ENCODE measurements at regions not wholly inside any gene's neighbourhood (a gene's known extent, or its start where the extent isn't known, plus 50 kb on each side); places are given as distances from the start of the nearest gene placed in this dataset.
"Not testable (repeated sequence)": the region's sequence is repeated elsewhere in the genome, so short reads cannot be mapped to it uniquely, and the experiment has no call there.

GRCh38 chr20:29873946-29874345, 1383.5 kb upstream of the DEFB115 start:
- peaks cover 2 to 3% of the 10 kb centered on the region in 2 donors for H3K9me3 ChIP-seq
- H3K27ac ChIP-seq = no peak overlapping the region
- H3K27me3 ChIP-seq = no peaks in the 10 kb centered on the region
- TF ChIP-seq CTCF (IDR thresholded peaks at IDR 0.05) = no peak
- no peaks in the 10 kb centered on the region for H3K4me1 ChIP-seq
- intact Hi-C loops (cut with DNase I) = no loop called here
- peak in 1 of 2 donors; percentile 73 for DNase-seq (ENCODE audit: low spot score in 2 of 2)
- no peaks in the 10 kb centered on the region for H3K36me3 ChIP-seq
- H3K4me3 ChIP-seq = no peak overlapping the region

- no peaks in the 10 kb centered on the region for H3K36me3 ChIP-seq
- DNase-seq (ENCODE audit: low spot score in 2 of 2) = no peak
- peaks cover 4 to 5% of the 10 kb centered on the region in 2 donors for H3K9me3 ChIP-seq
- no peaks in the 10 kb centered on the region for H3K27me3 ChIP-seq
- H3K27ac ChIP-seq = no peak overlapping the region
- intact Hi-C loops (cut with DNase I) = no loop called here
- H3K4me1 ChIP-seq = no peaks in the 10 kb centered on the region
- H3K4me3 ChIP-seq = no peak overlapping the region
- TF ChIP-seq CTCF (IDR thresholded peaks at IDR 0.05) = no peak
Measured at GRCh38 chr20:29874476-29875202, 1382.8 kb upstream of the DEFB115 start.

- H3K9me3 ChIP-seq; H3K27me3 ChIP-seq; H3K27ac ChIP-seq; H3K4me1 ChIP-seq; H3K4me3 ChIP-seq; intact Hi-C loops (cut with DNase I); H3K36me3 ChIP-seq; DNase-seq (ENCODE audit: low spot score in 2 of 2): not testable (repeated sequence)
Measured at GRCh38 chr20:29875321-29876083, 1382.0 kb upstream of the DEFB115 start.

- H3K9me3 ChIP-seq; H3K36me3 ChIP-seq; H3K27me3 ChIP-seq; H3K4me1 ChIP-seq; H3K4me3 ChIP-seq; DNase-seq (ENCODE audit: low spot score in 2 of 2); intact Hi-C loops (cut with DNase I); H3K27ac ChIP-seq: not testable (repeated sequence)
Measured at GRCh38 chr20:29876084-29876910, 1381.2 kb upstream of the DEFB115 start.

- Histone ChIP-seq H3K9me3 (peaks cover 4 to 5% of the 10 kb centered on the region in 2 donors), H3K27me3 (no peaks in the 10 kb centered on the region), H3K27ac (no peak overlapping the region), H3K36me3 (no peaks in the 10 kb centered on the region), H3K4me1 (no peaks in the 10 kb centered on the region), H3K4me3 (no peak overlapping the region)
- TF ChIP-seq CTCF (IDR thresholded peaks at IDR 0.05) = no peak
- no peak for DNase-seq (ENCODE audit: low spot score in 2 of 2)
- intact Hi-C loops (cut with DNase I) = no loop called here
Measured at GRCh38 chr20:29876911-29877285, 1380.6 kb upstream of the DEFB115 start.

- H3K4me3 ChIP-seq; intact Hi-C loops (cut with DNase I); H3K9me3 ChIP-seq; H3K36me3 ChIP-seq; DNase-seq (ENCODE audit: low spot score in 2 of 2); H3K4me1 ChIP-seq; H3K27ac ChIP-seq; H3K27me3 ChIP-seq: not testable (repeated sequence)
Measured at GRCh38 chr20:29877411-29878280, 1379.8 kb upstream of the DEFB115 start.
